H9 (cell line): ENCODE measurements at regions not wholly inside any gene's neighbourhood (a gene's known extent, or its start where the extent isn't known, plus 50 kb on each side); places are given as distances from the start of the nearest gene placed in this dataset.

Experiments used
- DNase-seq: peaks from one replicate; pipeline ENCODE4 v3.0.0-alpha.2; 2017
- H2AFZ ChIP-seq: one replicate; pipeline ENCODE4 v1.6.1; 2013; ENCODE audit warnings: mild to moderate bottlenecking, low read length, control low read depth, moderate library complexity
- H2AK5ac ChIP-seq: 2 replicates; pipeline ENCODE4 v1.6.1; 2013; ENCODE audit warnings: low read length, control low read depth, mixed read lengths; ENCODE audit not compliant: insufficient read length
- H2BK120ac ChIP-seq: one replicate; pipeline ENCODE4 v1.6.1; 2013; ENCODE audit warnings: low read depth, mild to moderate bottlenecking, low read length, control low read depth, inconsistent platforms; ENCODE audit not compliant: poor library complexity, severe bottlenecking
- H2BK12ac ChIP-seq: 2 replicates; pipeline ENCODE4 v1.6.1; 2013; ENCODE audit warnings: low read length, control low read depth, mixed read lengths, low read depth; ENCODE audit not compliant: insufficient read length
- H2BK15ac ChIP-seq: 2 replicates; pipeline ENCODE4 v1.6.1; 2013; ENCODE audit warnings: low read depth, low read length, control low read depth
- H2BK20ac ChIP-seq: one replicate; pipeline ENCODE4 v1.6.1; 2013; ENCODE audit warnings: low read depth, mild to moderate bottlenecking, low read length, control low read depth, inconsistent platforms; ENCODE audit not compliant: poor library complexity, severe bottlenecking
- H2BK5ac ChIP-seq: 2 replicates; pipeline ENCODE4 v1.6.1; 2013; ENCODE audit warnings: low read length, control low read depth, mixed read lengths; ENCODE audit not compliant: insufficient read length
- H3K14ac ChIP-seq: 2 replicates; pipeline ENCODE4 v1.6.1; 2013; ENCODE audit warnings: low read length, control low read depth; ENCODE audit not compliant: insufficient read depth
- H3K18ac ChIP-seq: 2 replicates; pipeline ENCODE4 v1.6.1; 2013; ENCODE audit warnings: low read depth, mild to moderate bottlenecking, mixed read lengths, low read length, control low read depth; ENCODE audit not compliant: insufficient read length
- H3K23ac ChIP-seq: 2 replicates; pipeline ENCODE4 v1.6.1; 2013; ENCODE audit warnings: low read length, control low read depth, mixed read lengths, low read depth; ENCODE audit not compliant: insufficient read length
- H3K23me2 ChIP-seq: 2 replicates; pipeline ENCODE4 v1.6.1; 2013; ENCODE audit warnings: low read depth, mild to moderate bottlenecking, mixed read lengths, low read length, control low read depth; ENCODE audit not compliant: insufficient read length, poor library complexity, severe bottlenecking
- H3K27ac ChIP-seq: 2 replicates; pipeline ENCODE4 v1.5.1; 2013; ENCODE audit warnings: low read length, control low read depth, mixed read lengths, low read depth; ENCODE audit not compliant: insufficient read length
- H3K27me3 ChIP-seq: 2 replicates; pipeline ENCODE4 v1.6.1; 2013; ENCODE audit warnings: low read length, control low read depth, inconsistent platforms; ENCODE audit not compliant: insufficient read depth
- H3K4ac ChIP-seq: 2 replicates; pipeline ENCODE4 v1.6.1; 2013; ENCODE audit warnings: low read depth, mild to moderate bottlenecking, control low read depth, inconsistent platforms, low read length, moderate library complexity
- H3K4me1 ChIP-seq: 2 replicates; pipeline ENCODE4 v1.6.1; 2013; ENCODE audit warnings: low read length, control low read depth, inconsistent platforms; ENCODE audit not compliant: insufficient read depth
- H3K4me2 ChIP-seq: 2 replicates; pipeline ENCODE4 v1.6.1; 2013; ENCODE audit warnings: low read length, control low read depth, mixed read lengths; ENCODE audit not compliant: insufficient read length, insufficient read depth
- H3K56ac ChIP-seq: 2 replicates; pipeline ENCODE4 v1.6.1; 2013; ENCODE audit warnings: low read depth, mild to moderate bottlenecking, mixed read lengths, low read length, control low read depth; ENCODE audit not compliant: insufficient read length
- H3K79me1 ChIP-seq: 2 replicates; pipeline ENCODE4 v1.6.1; 2013; ENCODE audit warnings: low read depth, mild to moderate bottlenecking, moderate library complexity, low read length, control low read depth, inconsistent platforms; ENCODE audit not compliant: insufficient read depth, poor library complexity, severe bottlenecking
- H3K79me2 ChIP-seq: 2 replicates; pipeline ENCODE4 v1.6.1; 2013; ENCODE audit warnings: low read length, control low read depth, inconsistent platforms; ENCODE audit not compliant: insufficient read depth
- H3K9ac ChIP-seq: 2 replicates; pipeline ENCODE4 v1.6.1; 2013; ENCODE audit warnings: low read length, control low read depth, mixed read lengths; ENCODE audit not compliant: insufficient read length; ENCODE audit errors: extremely low read depth
- H3K9me3 ChIP-seq: one replicate; pipeline ENCODE4 v1.6.1; 2013; ENCODE audit warnings: low read depth, low read length, inconsistent platforms; ENCODE audit not compliant: control insufficient read depth
- H3T11ph ChIP-seq: one replicate; pipeline ENCODE4 v1.6.1; 2013; ENCODE audit warnings: mild to moderate bottlenecking, low read length, control low read depth, inconsistent platforms
- H4K20me1 ChIP-seq: one replicate; pipeline ENCODE4 v1.6.1; 2013; ENCODE audit not compliant: control insufficient read depth, insufficient read length, insufficient read depth
- H4K5ac ChIP-seq: 2 replicates; pipeline ENCODE4 v1.6.1; 2013; ENCODE audit warnings: low read depth, mild to moderate bottlenecking, mixed read lengths, low read length, control low read depth; ENCODE audit not compliant: insufficient read length
- H4K8ac ChIP-seq: replicated peaks from 2 replicates; pipeline ENCODE4 v1.6.1; 2013; ENCODE audit warnings: low read length, control low read depth, mixed read lengths, low read depth; ENCODE audit not compliant: insufficient read length
- H4K91ac ChIP-seq: 2 replicates; pipeline ENCODE4 v1.6.1; 2013; ENCODE audit warnings: low read depth, mild to moderate bottlenecking, moderate library complexity, mixed read lengths, low read length, control low read depth; ENCODE audit not compliant: insufficient read length
- H3K27ac Mint-ChIP-seq, 3 experiments: 2 replicates in 2 of 3; 3 replicates in 1 of 3; pipeline ENCODE4 v1.8.0; 2020 to 2021; ENCODE audit warnings: mixed read lengths in 3 of 3, mild to moderate bottlenecking in 1 of 3, moderate library complexity in 1 of 3
- H3K27me3 Mint-ChIP-seq: 2 replicates; pipeline ENCODE4 v1.8.0; 2021; ENCODE audit warnings: low read depth, mild to moderate bottlenecking, moderate library complexity, mixed read lengths
- H3K36me3 Mint-ChIP-seq, 3 experiments: 2 replicates in 2 of 3; 3 replicates in 1 of 3; pipeline ENCODE4 v1.8.0; 2020 to 2021; ENCODE audit warnings: low read depth in 3 of 3, mixed read lengths in 3 of 3; ENCODE audit not compliant: insufficient read depth in 1 of 3
- H3K4me1 Mint-ChIP-seq, 2 experiments: 2 replicates each; pipeline ENCODE4 v1.8.0; 2020; ENCODE audit warnings: mixed read lengths in 2 of 2
- H3K4me3 Mint-ChIP-seq, 2 experiments: 2 replicates in 1 of 2; 3 replicates in 1 of 2; pipeline ENCODE4 v1.8.0; 2020 to 2021; ENCODE audit warnings: mild to moderate bottlenecking in 2 of 2, mixed read lengths in 2 of 2, moderate library complexity in 1 of 2
- H3K9me3 Mint-ChIP-seq, 2 experiments: 2 replicates in 1 of 2; 3 replicates in 1 of 2; pipeline ENCODE4 v1.8.0; 2020; ENCODE audit warnings: mild to moderate bottlenecking in 2 of 2, mixed read lengths in 2 of 2, moderate library complexity in 1 of 2
- WGBS: extraction: QIAGEN DNeasy Blood & Tissue Kit; methylation state at CpG from one replicate; pipeline ENCODE4 v1.1.7; 2013; ENCODE audit warnings: missing lambda C conversion rate, low lambda C conversion rate, mixed read lengths; ENCODE audit not compliant: insufficient read length; ENCODE audit errors: extremely low coverage; 5-methylcytosine and 5-hydroxymethylcytosine counted together
- TF ChIP-seq, protein P1 (sequence below): fragments of 200-600 bp; sonication (generic); conservative IDR thresholded peaks from 3 replicates; pipeline ENCODE4 v1.8.0; 2021; ENCODE audit warnings: antibody characterized with exemption, mild to moderate bottlenecking

DNA sequence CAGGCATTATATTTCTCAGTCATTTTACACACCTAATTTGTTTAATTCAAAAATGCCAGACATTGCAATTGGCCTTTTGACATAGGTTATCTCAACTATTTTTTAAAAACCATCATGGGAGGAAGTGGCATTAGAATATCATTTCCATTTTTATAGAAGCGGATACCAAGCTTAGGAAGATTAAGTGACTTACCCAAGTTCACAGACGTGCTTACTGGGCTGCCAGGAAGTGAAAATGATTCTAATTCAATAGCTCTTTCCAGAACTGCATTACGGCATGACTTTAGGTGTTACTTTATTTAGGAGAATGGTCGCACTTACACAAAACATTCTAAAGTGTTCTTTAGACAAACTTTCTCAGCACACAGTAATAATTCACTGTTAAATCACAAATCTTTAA is 231.9 kb downstream of the KLF12 start:
- Mint-ChIP-seq H3K4me1 (peaks cover 3 to 5% of the 10 kb centered on the region in 2 experiments; a peak in 1 of 4 replicates), H3K4me3 (no peak overlapping the region), H3K9me3 (no peaks in the 10 kb centered on the region), H3K27me3 (peaks cover 22% of the 10 kb centered on the region), H3K27ac (no peak overlapping the region), H3K36me3 (no peaks in the 10 kb centered on the region)
- no CpG with 5 or more reads among the region's 4 CpGs for WGBS
- no peak overlapping the region for H3K4me2 ChIP-seq
- no peak overlapping the region for H3K14ac ChIP-seq
- no peak overlapping the region for H2BK120ac ChIP-seq
- H3K56ac ChIP-seq = no peak overlapping the region
- no peaks in the 10 kb centered on the region for H3K9me3 ChIP-seq
- H2BK5ac ChIP-seq = no peak overlapping the region
- no peak overlapping the region for H2BK15ac ChIP-seq
- H3K23me2 ChIP-seq = no peaks in the 10 kb centered on the region
- H3K18ac ChIP-seq = no peak overlapping the region
- TF ChIP-seq, protein P1, sequence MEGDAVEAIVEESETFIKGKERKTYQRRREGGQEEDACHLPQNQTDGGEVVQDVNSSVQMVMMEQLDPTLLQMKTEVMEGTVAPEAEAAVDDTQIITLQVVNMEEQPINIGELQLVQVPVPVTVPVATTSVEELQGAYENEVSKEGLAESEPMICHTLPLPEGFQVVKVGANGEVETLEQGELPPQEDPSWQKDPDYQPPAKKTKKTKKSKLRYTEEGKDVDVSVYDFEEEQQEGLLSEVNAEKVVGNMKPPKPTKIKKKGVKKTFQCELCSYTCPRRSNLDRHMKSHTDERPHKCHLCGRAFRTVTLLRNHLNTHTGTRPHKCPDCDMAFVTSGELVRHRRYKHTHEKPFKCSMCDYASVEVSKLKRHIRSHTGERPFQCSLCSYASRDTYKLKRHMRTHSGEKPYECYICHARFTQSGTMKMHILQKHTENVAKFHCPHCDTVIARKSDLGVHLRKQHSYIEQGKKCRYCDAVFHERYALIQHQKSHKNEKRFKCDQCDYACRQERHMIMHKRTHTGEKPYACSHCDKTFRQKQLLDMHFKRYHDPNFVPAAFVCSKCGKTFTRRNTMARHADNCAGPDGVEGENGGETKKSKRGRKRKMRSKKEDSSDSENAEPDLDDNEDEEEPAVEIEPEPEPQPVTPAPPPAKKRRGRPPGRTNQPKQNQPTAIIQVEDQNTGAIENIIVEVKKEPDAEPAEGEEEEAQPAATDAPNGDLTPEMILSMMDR = no peak
- no peak overlapping the region for H4K91ac ChIP-seq
- no peak overlapping the region for H3T11ph ChIP-seq
- no peaks in the 10 kb centered on the region for H3K4me1 ChIP-seq
- peaks cover 2% of the 10 kb centered on the region; the same call in 1 of the 2 replicates for H3K27me3 ChIP-seq
- H3K4ac ChIP-seq = no peak overlapping the region
- no peaks in the 10 kb centered on the region for H4K20me1 ChIP-seq
- H3K23ac ChIP-seq = no peak overlapping the region
- no peaks in the 10 kb centered on the region for H3K79me1 ChIP-seq
- no peak overlapping the region for H3K9ac ChIP-seq
- H4K8ac ChIP-seq = no peak overlapping the region
- no peak overlapping the region for H3K27ac ChIP-seq
- DNase-seq = no peak
- no peak overlapping the region for H2BK20ac ChIP-seq
- H2BK12ac ChIP-seq = no peak overlapping the region
- no peak overlapping the region for H2AK5ac ChIP-seq
- no peak overlapping the region for H4K5ac ChIP-seq
- no peaks in the 10 kb centered on the region for H3K79me2 ChIP-seq
- no peak overlapping the region for H2AFZ ChIP-seq
